ENCODE measurements at regions not wholly inside any gene's neighbourhood (a gene's known extent, or its start where the extent isn't known, plus 50 kb on each side); places are given as distances from the start of the nearest gene placed in this dataset.
A peak's percentile ranks its signal among the peaks of the same experiment; 100 is the strongest.

DNA sequence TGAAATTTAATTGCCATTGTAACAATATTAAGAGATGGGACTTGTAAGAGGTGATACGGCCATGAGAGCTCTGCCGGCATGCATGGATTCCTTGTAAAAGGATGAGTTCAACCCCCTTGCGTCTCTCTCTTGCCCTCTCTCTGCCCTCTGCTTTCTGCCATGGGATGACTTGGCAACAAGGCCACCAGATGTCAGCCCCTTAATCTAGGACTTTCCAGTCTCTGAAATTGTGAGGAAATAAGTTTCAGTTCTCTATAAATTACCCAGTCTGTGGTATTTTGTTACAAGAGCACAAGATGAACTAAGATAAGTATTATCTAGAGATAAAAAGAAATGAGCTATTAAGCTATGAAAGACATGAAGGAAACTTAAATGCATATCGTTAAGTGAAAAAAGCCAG is 145.7 kb upstream of the AHR start:
- CTCF ChIA-PET, result interaction anchor here (1.3 to 1.9 kb wide), 2 partner anchors 21 to 149 kb away, joined by 3 to 9 read pairs; no protein-coding TSS in a partner anchor
- DNase-seq, result peak; percentile 32
- H3K4me3 Mint-ChIP-seq, result no peak overlapping the region

DNA sequence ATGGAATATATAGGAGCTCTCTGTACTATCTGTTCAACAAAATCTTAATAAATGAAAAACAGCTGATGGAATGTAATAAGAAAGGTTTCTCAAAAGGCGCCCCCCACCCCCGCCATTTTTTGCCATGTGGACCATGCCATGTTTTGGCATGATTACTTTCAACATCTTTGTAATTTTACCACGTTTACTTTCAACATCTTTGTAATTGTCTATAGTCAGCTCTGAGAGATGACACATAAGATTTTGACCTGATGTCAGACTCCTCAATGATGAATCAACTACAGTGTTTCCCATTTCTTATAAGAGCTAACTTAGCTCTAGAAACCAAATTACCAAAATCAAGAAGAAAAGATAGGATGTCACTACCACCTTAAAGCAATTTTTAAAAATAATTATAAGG is 144.9 kb upstream of the AHR start:
- no CpG with 5 or more reads among the region's 3 CpGs for WGBS (ENCODE audit: insufficient coverage)
- intact Hi-C loops (cut with micrococcal nuclease), result loop anchor here (10.0 kb wide), 1 partner anchor 81 kb away; no protein-coding TSS in a partner anchor

More for the DNA sequence above, 145.7 kb upstream of the AHR start:
- TF ChIP-seq EZH2 (IDR thresholded peaks at IDR 0.05; ENCODE audit: borderline replicate concordance, insufficient read depth, low read depth, low read length, poor library complexity, severe bottlenecking), result no peak
- TF ChIP-seq, protein P1, sequence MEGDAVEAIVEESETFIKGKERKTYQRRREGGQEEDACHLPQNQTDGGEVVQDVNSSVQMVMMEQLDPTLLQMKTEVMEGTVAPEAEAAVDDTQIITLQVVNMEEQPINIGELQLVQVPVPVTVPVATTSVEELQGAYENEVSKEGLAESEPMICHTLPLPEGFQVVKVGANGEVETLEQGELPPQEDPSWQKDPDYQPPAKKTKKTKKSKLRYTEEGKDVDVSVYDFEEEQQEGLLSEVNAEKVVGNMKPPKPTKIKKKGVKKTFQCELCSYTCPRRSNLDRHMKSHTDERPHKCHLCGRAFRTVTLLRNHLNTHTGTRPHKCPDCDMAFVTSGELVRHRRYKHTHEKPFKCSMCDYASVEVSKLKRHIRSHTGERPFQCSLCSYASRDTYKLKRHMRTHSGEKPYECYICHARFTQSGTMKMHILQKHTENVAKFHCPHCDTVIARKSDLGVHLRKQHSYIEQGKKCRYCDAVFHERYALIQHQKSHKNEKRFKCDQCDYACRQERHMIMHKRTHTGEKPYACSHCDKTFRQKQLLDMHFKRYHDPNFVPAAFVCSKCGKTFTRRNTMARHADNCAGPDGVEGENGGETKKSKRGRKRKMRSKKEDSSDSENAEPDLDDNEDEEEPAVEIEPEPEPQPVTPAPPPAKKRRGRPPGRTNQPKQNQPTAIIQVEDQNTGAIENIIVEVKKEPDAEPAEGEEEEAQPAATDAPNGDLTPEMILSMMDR (IDR thresholded peaks at IDR 0.05), result no peak
- no peaks in the 10 kb centered on the region for H3K9me3 ChIP-seq (ENCODE audit: control extremely low read depth in 1 of 3, control insufficient read depth in 2 of 3, insufficient read depth in 1 of 3, low read length in 2 of 3)
- H3K27me3 ChIP-seq (replicated peaks in 1 of 4; ENCODE audit: control extremely low read depth in 1 of 4, control insufficient read depth in 3 of 4, insufficient read depth in 4 of 4, low read length in 3 of 4), result no peaks in the 10 kb centered on the region
- H3K9ac ChIP-seq (ENCODE audit: low read length), result no peak overlapping the region
- no peaks in the 10 kb centered on the region for H3K27me3 Mint-ChIP-seq
- intact Hi-C loops (cut with micrococcal nuclease), result loop anchor here (10.0 kb wide), 1 partner anchor 82 kb away; no protein-coding TSS in a partner anchor
- H3K4me1 ChIP-seq (ENCODE audit: control insufficient read depth in 2 of 2, insufficient read depth in 2 of 2, low read length in 2 of 2), result peaks cover 0 to 4% of the 10 kb centered on the region in 2 donors
- WGBS (ENCODE audit: insufficient coverage), result no CpG with 5 or more reads among the region's 4 CpGs
- no peaks in the 10 kb centered on the region for H4K20me1 ChIP-seq (ENCODE audit: control insufficient read depth, insufficient read depth, low read length, poor library complexity, severe bottlenecking)
- ATAC-seq (ENCODE audit: low read depth), result peak; percentile 69
- H2AFZ ChIP-seq (ENCODE audit: insufficient read depth, low read depth, low read length, poor library complexity, severe bottlenecking), result no peak overlapping the region
- H3K79me2 ChIP-seq (ENCODE audit: control insufficient read depth, insufficient read depth, low read length), result no peaks in the 10 kb centered on the region
- H3K9me3 Mint-ChIP-seq (ENCODE audit: insufficient read depth), result no peaks in the 10 kb centered on the region
- POLR2A ChIA-PET, result no interaction called here
- no peaks in the 10 kb centered on the region for H3K36me3 ChIP-seq (replicated peaks in 1 of 2; ENCODE audit: control extremely low read depth in 1 of 2, control insufficient read depth in 1 of 2, extremely low read depth in 1 of 2, insufficient read depth in 2 of 2, low read length in 1 of 2)
- peaks cover 19% of the 10 kb centered on the region for H3K4me1 Mint-ChIP-seq
- no peak overlapping the region for H3K4me2 ChIP-seq (replicated peaks; ENCODE audit: low read depth, low read length, poor library complexity, severe bottlenecking)
- H3K4me3 ChIP-seq (ENCODE audit: control extremely low read depth in 1 of 5, extremely low read depth in 1 of 5, insufficient read depth in 1 of 5, low read depth in 2 of 5, low read length in 4 of 5), result no peak overlapping the region
- no peak overlapping the region for H3K27ac ChIP-seq (ENCODE audit: low read length in 2 of 2)
- H3K27ac Mint-ChIP-seq, result peak overlapping the region; percentile 57

More for the DNA sequence above, 144.9 kb upstream of the AHR start:
- Histone ChIP-seq H3K4me3 (ENCODE audit: control extremely low read depth in 1 of 5, extremely low read depth in 1 of 5, insufficient read depth in 1 of 5, low read depth in 2 of 5, low read length in 4 of 5) (no peak overlapping the region), H3K27ac (ENCODE audit: low read length in 2 of 2) (no peak overlapping the region), H3K9ac (ENCODE audit: low read length) (no peak overlapping the region), H3K4me2 (replicated peaks; ENCODE audit: low read depth, low read length, poor library complexity, severe bottlenecking) (no peak overlapping the region), H3K27me3 (replicated peaks in 1 of 4; ENCODE audit: control extremely low read depth in 1 of 4, control insufficient read depth in 3 of 4, insufficient read depth in 4 of 4, low read length in 3 of 4) (no peaks in the 10 kb centered on the region), H2AFZ (ENCODE audit: insufficient read depth, low read depth, low read length, poor library complexity, severe bottlenecking) (no peak overlapping the region), H3K36me3 (replicated peaks in 1 of 2; ENCODE audit: control extremely low read depth in 1 of 2, control insufficient read depth in 1 of 2, extremely low read depth in 1 of 2, insufficient read depth in 2 of 2, low read length in 1 of 2) (no peaks in the 10 kb centered on the region), H3K79me2 (ENCODE audit: control insufficient read depth, insufficient read depth, low read length) (no peaks in the 10 kb centered on the region), H3K4me1 (ENCODE audit: control insufficient read depth in 2 of 2, insufficient read depth in 2 of 2, low read length in 2 of 2) (peaks cover 0 to 4% of the 10 kb centered on the region in 2 donors), H3K9me3 (ENCODE audit: control extremely low read depth in 1 of 3, control insufficient read depth in 2 of 3, insufficient read depth in 1 of 3, low read length in 2 of 3) (no peaks in the 10 kb centered on the region), H4K20me1 (ENCODE audit: control insufficient read depth, insufficient read depth, low read length, poor library complexity, severe bottlenecking) (no peaks in the 10 kb centered on the region)
- Mint-ChIP-seq H3K27me3 (no peaks in the 10 kb centered on the region), H3K4me1 (peaks cover 19% of the 10 kb centered on the region), H3K4me3 (no peak overlapping the region), H3K27ac (no peak overlapping the region), H3K9me3 (ENCODE audit: insufficient read depth) (no peaks in the 10 kb centered on the region)
- no peak for ATAC-seq (ENCODE audit: low read depth)
- ChIA-PET CTCF (interaction anchor here (1.3 to 1.9 kb wide), 2 partner anchors 20 to 149 kb away, joined by 3 to 9 read pairs; no protein-coding TSS in a partner anchor), POLR2A (no interaction called here)
- no peak for DNase-seq
- TF ChIP-seq, protein P1 (IDR thresholded peaks at IDR 0.05), result no peak
- no peak for TF ChIP-seq EZH2 (IDR thresholded peaks at IDR 0.05; ENCODE audit: borderline replicate concordance, insufficient read depth, low read depth, low read length, poor library complexity, severe bottlenecking)

Measured in B cell (primary cell).